Fibroblast of lung (primary cell): ENCODE measurements at regions not wholly inside any gene's neighbourhood (a gene's known extent, or its start where the extent isn't known, plus 50 kb on each side); places are given as distances from the start of the nearest gene placed in this dataset.
"Not testable (repeated sequence)": the region's sequence is repeated elsewhere in the genome, so short reads cannot be mapped to it uniquely, and the experiment has no call there.

ENCODE experiments used
- CTCF ChIP-seq, 2 donors: IDR thresholded peaks in 1 of 2; conservative IDR thresholded peaks in 1 of 2; 1 replicate in 1 of 2; 2 replicates in 1 of 2; pipeline ENCODE4 v1.5.1; 2011 to 2012; ENCODE audit warnings: low read length in 2 of 2, control low read depth in 1 of 2, inconsistent platforms in 1 of 2, low read depth in 1 of 2, mild to moderate bottlenecking in 1 of 2
- EZH2 ChIP-seq: IDR thresholded peaks from 2 replicates; pipeline ENCODE4 v1.5.1; 2012; ENCODE audit warnings: low read length, control low read depth, mild to moderate bottlenecking; ENCODE audit errors: missing control alignments

- TF ChIP-seq EZH2, result not testable (repeated sequence)
- TF ChIP-seq CTCF (conservative IDR thresholded peaks at IDR 0.05 in 1 of 2, IDR thresholded peaks at IDR 0.05 in 1 of 2; ENCODE audit: low read depth in 1 of 2, low read length in 2 of 2), result peak in 1 of 2 donors; percentile 2
These were observed 64.0 kb upstream of the LYSMD4 start for GRCh38 chr15:99796940-99797870.
